Adrenal gland (tissue), 9 donors: ENCODE measurements at regions not wholly inside any gene's neighbourhood (a gene's known extent, or its start where the extent isn't known, plus 50 kb on each side); places are given as distances from the start of the nearest gene placed in this dataset.
"Not testable (repeated sequence)": the region's sequence is repeated elsewhere in the genome, so short reads cannot be mapped to it uniquely, and the experiment has no call there.

ENCODE experiments used
- DNase-seq, 7 donors: peaks; one replicate each; pipeline ENCODE4 v3.0.0-alpha.2; 2019 to 2020
- H3K27ac ChIP-seq, 5 donors: fragments of 200-600 bp; sonication (generic) in 4 of 5; 1 replicate in 3 of 5; 2 replicates in 2 of 5; pipeline versions ENCODE4 v1.5.1 to v1.8.0; 2016 to 2020; ENCODE audit warnings: mild to moderate bottlenecking in 1 of 5
- H3K27me3 ChIP-seq: fragments of 200-600 bp; 2 replicates; pipeline ENCODE4 v1.8.0; 2021
- H3K36me3 ChIP-seq, 2 donors: fragments of 200-600 bp; replicated peaks in 1 of 2; 1 replicate in 1 of 2; 2 replicates in 1 of 2; pipeline versions ENCODE4 v1.5.1 to v1.8.0; 2018 to 2022
- H3K4me1 ChIP-seq, 2 donors: fragments of 200-600 bp; replicated peaks in 1 of 2; 1 replicate in 1 of 2; 2 replicates in 1 of 2; pipeline versions ENCODE4 v1.5.1 to v1.8.0; 2018 to 2021
- H3K4me3 ChIP-seq, 4 donors: fragments of 200-600 bp; sonication (generic) in 3 of 4; one replicate each; pipeline ENCODE4 v1.5.1; 2016 to 2018
- H3K9me3 ChIP-seq, 3 donors: fragments of 200-600 bp; sonication (generic) in 1 of 3; replicated peaks in 1 of 3; 1 replicate in 2 of 3; 2 replicates in 1 of 3; pipeline versions ENCODE4 v1.5.1 to v1.8.0; 2016 to 2021
- POLR2A ChIP-seq, 2 donors: fragments of 450-650 bp; IDR thresholded peaks; one replicate each; pipeline ENCODE4 v1.6.1; 2017; ENCODE audit warnings: antibody characterized with exemption in 2 of 2, mild to moderate bottlenecking in 2 of 2, moderate library complexity in 1 of 2
- WGBS, 4 donors: extraction: QIAGEN DNeasy Blood & Tissue Kit in 2 of 4; methylation state at CpG; one replicate each; pipeline versions ENCODE4 v1.1.5 to v1.1.7; 2013 to 2017; 5-methylcytosine and 5-hydroxymethylcytosine counted together
- intact Hi-C, 2 donors: fragments of 100-400 bp; cut with DNase I; formaldehyde crosslinking; loops; one replicate each; pipeline versions ENCODE4 v1.14.1 to v1.15.0; 2022 to 2023
- TF ChIP-seq, protein P1 (sequence below), 6 experiments: fragments of 450-650 bp in 4 of 6; fragments of 200-600 bp in 2 of 6; sonication (generic) in 1 of 6; IDR thresholded peaks; 1 replicate in 5 of 6; 2 replicates in 1 of 6; pipeline versions ENCODE4 v1.5.1 to v1.8.0; 2016 to 2021; ENCODE audit warnings: antibody characterized with exemption in 6 of 6, mild to moderate bottlenecking in 2 of 6, moderate library complexity in 1 of 6
- donor health status: healthy with polysubstance abuse.
- donor health status: Bipolar disorder and iron deficiency.
- donor health status: DM: yes; HTN: yes; CAD: no.
- donor health status: DM: no; HTN: no; CAD: no.
- donor health status: DM: no; HTN: no; CAD: no.

DNA sequence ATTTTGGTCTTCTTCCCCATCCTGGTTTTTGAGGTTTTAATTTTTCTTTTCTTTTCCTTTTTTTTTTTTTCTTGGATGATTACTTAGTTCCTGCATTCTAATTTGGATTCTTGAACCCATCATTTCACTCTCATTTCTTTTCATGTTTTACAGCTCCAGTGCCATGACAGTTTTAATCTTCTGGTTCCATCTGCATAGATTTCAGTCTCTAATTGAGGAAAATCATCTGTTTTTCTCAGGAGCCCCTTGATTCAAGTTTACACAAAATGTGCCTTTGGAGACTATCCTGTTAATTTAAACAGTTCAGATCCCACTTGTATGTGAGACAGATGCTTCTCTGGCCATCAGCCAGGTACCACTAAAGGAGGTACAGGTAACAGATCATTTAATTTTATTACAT is 379.9 kb downstream of the PIK3C3 start:
- H3K27me3 ChIP-seq, result no peaks in the 10 kb centered on the region
- no peak for TF ChIP-seq POLR2A (IDR thresholded peaks at IDR 0.05)
- H3K36me3 ChIP-seq, result no peaks in the 10 kb centered on the region
- H3K27ac ChIP-seq, result no peak overlapping the region
- no peak for DNase-seq
- no peaks in the 10 kb centered on the region for H3K9me3 ChIP-seq
- H3K4me1 ChIP-seq, result no peaks in the 10 kb centered on the region
- intact Hi-C loops, result no loop called here
- no peak overlapping the region for H3K4me3 ChIP-seq

DNA sequence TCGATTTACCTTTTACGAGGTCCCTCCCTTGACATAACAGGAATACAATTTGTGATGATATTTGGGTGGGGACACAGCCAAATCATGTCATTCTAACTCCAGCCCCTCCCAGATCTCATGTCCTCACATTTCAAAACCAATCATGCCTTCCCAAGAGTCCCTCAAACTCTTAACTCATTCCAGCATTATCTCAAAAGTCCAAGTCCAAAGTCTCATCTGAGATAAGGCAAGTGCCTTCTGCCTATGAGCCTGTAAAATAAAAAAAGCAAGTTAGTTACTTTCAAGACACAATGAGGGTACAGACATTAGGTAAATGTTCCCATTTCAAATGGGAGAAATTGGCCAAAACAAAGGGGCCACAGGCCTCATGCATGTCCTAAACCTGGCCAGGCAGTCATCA is 381.1 kb downstream of the PIK3C3 start:
- TF ChIP-seq POLR2A (IDR thresholded peaks at IDR 0.05), result no peak
- TF ChIP-seq, protein P1, sequence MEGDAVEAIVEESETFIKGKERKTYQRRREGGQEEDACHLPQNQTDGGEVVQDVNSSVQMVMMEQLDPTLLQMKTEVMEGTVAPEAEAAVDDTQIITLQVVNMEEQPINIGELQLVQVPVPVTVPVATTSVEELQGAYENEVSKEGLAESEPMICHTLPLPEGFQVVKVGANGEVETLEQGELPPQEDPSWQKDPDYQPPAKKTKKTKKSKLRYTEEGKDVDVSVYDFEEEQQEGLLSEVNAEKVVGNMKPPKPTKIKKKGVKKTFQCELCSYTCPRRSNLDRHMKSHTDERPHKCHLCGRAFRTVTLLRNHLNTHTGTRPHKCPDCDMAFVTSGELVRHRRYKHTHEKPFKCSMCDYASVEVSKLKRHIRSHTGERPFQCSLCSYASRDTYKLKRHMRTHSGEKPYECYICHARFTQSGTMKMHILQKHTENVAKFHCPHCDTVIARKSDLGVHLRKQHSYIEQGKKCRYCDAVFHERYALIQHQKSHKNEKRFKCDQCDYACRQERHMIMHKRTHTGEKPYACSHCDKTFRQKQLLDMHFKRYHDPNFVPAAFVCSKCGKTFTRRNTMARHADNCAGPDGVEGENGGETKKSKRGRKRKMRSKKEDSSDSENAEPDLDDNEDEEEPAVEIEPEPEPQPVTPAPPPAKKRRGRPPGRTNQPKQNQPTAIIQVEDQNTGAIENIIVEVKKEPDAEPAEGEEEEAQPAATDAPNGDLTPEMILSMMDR (IDR thresholded peaks at IDR 0.05), result no peak
- Histone ChIP-seq H3K4me3 (no peak overlapping the region), H3K27me3 (no peaks in the 10 kb centered on the region), H3K4me1 (no peaks in the 10 kb centered on the region), H3K9me3 (no peaks in the 10 kb centered on the region), H3K36me3 (no peaks in the 10 kb centered on the region), H3K27ac (no peak overlapping the region)
- DNase-seq, result no peak
- intact Hi-C loops, result no loop called here
- 41 to 88% (median 77%) methylated on average over 2 of the region's 2 CpGs for WGBS, 4 donors

DNA sequence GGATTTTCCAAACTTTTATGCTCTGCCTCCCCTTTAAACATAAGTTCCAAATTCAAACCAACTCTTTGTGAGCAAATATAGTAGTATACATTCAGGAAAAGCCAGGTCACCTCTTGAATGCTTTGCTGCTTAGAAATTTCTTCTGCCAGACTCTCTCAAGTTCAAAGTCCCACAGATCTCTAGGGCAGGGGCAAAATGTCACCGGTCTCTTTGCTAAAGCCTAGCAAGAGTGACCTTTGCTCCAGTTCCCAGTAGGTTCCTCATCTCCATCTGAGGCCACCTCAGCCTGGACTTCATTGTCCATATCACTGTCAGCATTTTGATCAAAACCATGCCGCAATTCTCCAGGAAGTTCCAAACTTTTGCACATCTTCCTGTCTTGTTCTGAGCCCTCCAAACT is 382.3 kb downstream of the PIK3C3 start:
- DNase-seq, intact Hi-C loops: not testable (repeated sequence)
- WGBS, 4 donors, result 92 to 98% (median 96%) methylated on average over 2 of the region's 2 CpGs

DNA sequence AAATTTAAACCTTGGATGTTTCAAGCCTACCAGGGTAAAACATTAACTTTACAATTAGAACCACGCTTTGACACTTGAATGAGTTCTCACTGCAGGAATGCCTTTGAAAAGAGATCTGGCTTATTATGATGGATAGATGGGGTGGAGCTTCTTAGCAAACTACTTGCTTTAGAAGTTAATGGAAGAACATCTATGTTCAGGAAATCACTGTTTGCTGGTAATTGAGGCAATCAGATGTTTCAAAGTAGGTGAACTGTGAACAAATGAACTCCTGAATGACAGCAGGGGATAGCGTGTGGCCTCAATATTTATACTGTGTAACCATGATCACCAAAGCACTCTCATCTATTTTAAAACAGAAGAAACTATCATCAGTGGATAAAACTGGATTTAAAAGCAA is 383.6 kb downstream of the PIK3C3 start:
- H3K36me3 ChIP-seq, result no peaks in the 10 kb centered on the region
- no peak overlapping the region for H3K27ac ChIP-seq
- TF ChIP-seq, protein P1 (IDR thresholded peaks at IDR 0.05), result no peak
- no peak for TF ChIP-seq POLR2A (IDR thresholded peaks at IDR 0.05)
- intact Hi-C loops, result no loop called here
- no peaks in the 10 kb centered on the region for H3K27me3 ChIP-seq
- no peak for DNase-seq
- no peaks in the 10 kb centered on the region for H3K9me3 ChIP-seq
- H3K4me1 ChIP-seq, result no peaks in the 10 kb centered on the region
- 45 to 57% (median 48%) methylated on average over 2 of the region's 2 CpGs for WGBS, 4 donors
- no peak overlapping the region for H3K4me3 ChIP-seq

More for the DNA sequence above, 382.3 kb downstream of the PIK3C3 start:
- not testable (repeated sequence) for H3K27me3 ChIP-seq, H3K36me3 ChIP-seq, H3K27ac ChIP-seq, H3K9me3 ChIP-seq, H3K4me1 ChIP-seq, H3K4me3 ChIP-seq

DNA sequence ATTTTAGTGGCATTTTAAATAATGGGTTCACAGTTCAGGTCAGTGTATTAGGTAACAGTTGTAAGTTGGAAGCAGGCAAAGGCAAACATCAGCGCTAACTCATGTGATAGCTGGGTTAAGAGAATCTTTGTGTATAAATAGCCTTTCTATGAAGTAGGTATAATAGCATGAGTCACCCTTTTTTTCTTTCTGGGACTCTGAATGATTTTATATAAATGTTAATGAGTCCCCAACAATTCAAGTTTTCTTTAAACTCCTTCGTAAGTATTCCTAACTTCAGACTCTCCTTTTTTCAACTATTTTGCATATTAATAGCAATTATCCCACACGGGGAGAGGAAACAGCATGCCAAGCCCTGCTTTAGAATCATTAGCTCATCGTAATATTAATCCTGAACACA is 384.3 kb downstream of the PIK3C3 start:
- Histone ChIP-seq H3K9me3 (no peaks in the 10 kb centered on the region), H3K27me3 (no peaks in the 10 kb centered on the region), H3K27ac (no peak overlapping the region), H3K4me3 (no peak overlapping the region), H3K36me3 (no peaks in the 10 kb centered on the region), H3K4me1 (no peaks in the 10 kb centered on the region)
- WGBS, 4 donors, result 29 to 66% (median 54%) methylated on average over 4 of the region's 4 CpGs
- TF ChIP-seq POLR2A (IDR thresholded peaks at IDR 0.05), result no peak
- TF ChIP-seq, protein P1 (IDR thresholded peaks at IDR 0.05), result no peak
- intact Hi-C loops, result no loop called here
- no peak for DNase-seq
